Fibroblast of lung (primary cell): ENCODE measurements at regions not wholly inside any gene's neighbourhood (a gene's known extent, or its start where the extent isn't known, plus 50 kb on each side); places are given as distances from the start of the nearest gene placed in this dataset.

Source experiments
- DNase-seq, 2 donors: peaks; one replicate each; pipeline versions ENCODE4 v3.0.0 to v3.0.0-alpha.2; 2010; ENCODE audit warnings: low read depth in 2 of 2
- H2AFZ ChIP-seq: 2 replicates; pipeline ENCODE4 v1.5.1; 2012; ENCODE audit warnings: low read length, control low read depth, inconsistent platforms
- H3K27ac ChIP-seq: 2 replicates; pipeline ENCODE4 v1.5.1; 2011; ENCODE audit warnings: low read length, control low read depth; ENCODE audit not compliant: insufficient read depth
- H3K27me3 ChIP-seq: 2 replicates; pipeline ENCODE4 v1.5.1; 2011; ENCODE audit warnings: mild to moderate bottlenecking, low read length; ENCODE audit not compliant: control insufficient read depth, insufficient read depth
- H3K36me3 ChIP-seq: 2 replicates; pipeline ENCODE4 v1.5.1; 2011; ENCODE audit warnings: low read length; ENCODE audit not compliant: control insufficient read depth, insufficient read depth
- H3K4me1 ChIP-seq: 2 replicates; pipeline ENCODE4 v1.5.1; 2011; ENCODE audit warnings: low read length; ENCODE audit not compliant: control insufficient read depth, insufficient read depth; ENCODE audit errors: extremely low read depth
- H3K4me2 ChIP-seq: 2 replicates; pipeline ENCODE4 v1.5.1; 2011; ENCODE audit warnings: low read length, control low read depth; ENCODE audit not compliant: insufficient read depth; ENCODE audit errors: extremely low read depth
- H3K4me3 ChIP-seq, 4 experiments: fragments of 200-600 bp in 1 of 4; sonication (generic) in 1 of 4; replicated peaks in 1 of 4; 2 replicates each; pipeline ENCODE4 v1.5.1; 2011 to 2016; ENCODE audit warnings: low read length in 4 of 4, low read depth in 3 of 4, mild to moderate bottlenecking in 3 of 4, control low read depth in 2 of 4, inconsistent platforms in 1 of 4, mixed read lengths in 1 of 4; ENCODE audit not compliant: insufficient read depth in 1 of 4; ENCODE audit errors: control extremely low read depth in 1 of 4
- H3K79me2 ChIP-seq: 2 replicates; pipeline ENCODE4 v1.5.1; 2012; ENCODE audit warnings: mild to moderate bottlenecking, low read length, inconsistent platforms; ENCODE audit not compliant: control insufficient read depth, insufficient read depth
- H3K9ac ChIP-seq: 2 replicates; pipeline ENCODE4 v1.5.1; 2011; ENCODE audit warnings: mild to moderate bottlenecking, low read length, control low read depth; ENCODE audit not compliant: insufficient read depth
- H3K9me3 ChIP-seq: 2 replicates; pipeline ENCODE4 v1.5.1; 2012; ENCODE audit warnings: low read depth, low read length; ENCODE audit not compliant: control insufficient read depth, insufficient read depth
- H4K20me1 ChIP-seq: 2 replicates; pipeline ENCODE4 v1.5.1; 2011; ENCODE audit warnings: low read length; ENCODE audit not compliant: control insufficient read depth, insufficient read depth; ENCODE audit errors: extremely low read depth
- EZH2 ChIP-seq: IDR thresholded peaks from 2 replicates; pipeline ENCODE4 v1.5.1; 2012; ENCODE audit warnings: low read length, control low read depth, mild to moderate bottlenecking; ENCODE audit errors: missing control alignments
- TF ChIP-seq, protein P1 (sequence below), 2 donors: IDR thresholded peaks in 1 of 2; conservative IDR thresholded peaks in 1 of 2; 1 replicate in 1 of 2; 2 replicates in 1 of 2; pipeline ENCODE4 v1.5.1; 2011 to 2012; ENCODE audit warnings: low read length in 2 of 2, control low read depth in 1 of 2, inconsistent platforms in 1 of 2, low read depth in 1 of 2, mild to moderate bottlenecking in 1 of 2

DNA sequence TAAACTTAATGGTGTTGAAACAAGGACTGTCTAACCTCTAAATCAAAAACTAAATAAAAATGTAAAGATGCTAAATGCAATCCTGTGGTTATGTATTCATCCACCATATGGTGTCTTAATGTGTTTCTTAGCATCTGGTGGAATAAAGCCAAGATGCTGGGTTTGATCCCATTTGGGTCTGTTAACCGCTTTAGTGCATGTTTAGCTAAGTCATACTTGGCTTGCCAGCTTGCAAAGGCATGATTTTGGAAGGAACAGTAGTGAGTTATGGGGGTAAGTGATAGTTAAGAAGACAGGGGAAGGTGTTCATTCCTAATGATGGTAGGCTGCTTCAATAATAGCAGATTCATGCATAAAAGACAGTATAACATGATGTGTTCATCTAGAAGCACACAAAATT lies 139.0 kb upstream of the SLC27A6 start:
- TF ChIP-seq, protein P1, sequence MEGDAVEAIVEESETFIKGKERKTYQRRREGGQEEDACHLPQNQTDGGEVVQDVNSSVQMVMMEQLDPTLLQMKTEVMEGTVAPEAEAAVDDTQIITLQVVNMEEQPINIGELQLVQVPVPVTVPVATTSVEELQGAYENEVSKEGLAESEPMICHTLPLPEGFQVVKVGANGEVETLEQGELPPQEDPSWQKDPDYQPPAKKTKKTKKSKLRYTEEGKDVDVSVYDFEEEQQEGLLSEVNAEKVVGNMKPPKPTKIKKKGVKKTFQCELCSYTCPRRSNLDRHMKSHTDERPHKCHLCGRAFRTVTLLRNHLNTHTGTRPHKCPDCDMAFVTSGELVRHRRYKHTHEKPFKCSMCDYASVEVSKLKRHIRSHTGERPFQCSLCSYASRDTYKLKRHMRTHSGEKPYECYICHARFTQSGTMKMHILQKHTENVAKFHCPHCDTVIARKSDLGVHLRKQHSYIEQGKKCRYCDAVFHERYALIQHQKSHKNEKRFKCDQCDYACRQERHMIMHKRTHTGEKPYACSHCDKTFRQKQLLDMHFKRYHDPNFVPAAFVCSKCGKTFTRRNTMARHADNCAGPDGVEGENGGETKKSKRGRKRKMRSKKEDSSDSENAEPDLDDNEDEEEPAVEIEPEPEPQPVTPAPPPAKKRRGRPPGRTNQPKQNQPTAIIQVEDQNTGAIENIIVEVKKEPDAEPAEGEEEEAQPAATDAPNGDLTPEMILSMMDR (conservative IDR thresholded peaks at IDR 0.05 in 1 of 2, IDR thresholded peaks at IDR 0.05 in 1 of 2; ENCODE audit: low read depth in 1 of 2, low read length in 2 of 2) = no peak
- TF ChIP-seq EZH2 = no peak
- H3K9ac ChIP-seq = no peak overlapping the region
- H3K27ac ChIP-seq = no peak overlapping the region
- H3K36me3 ChIP-seq = no peaks in the 10 kb centered on the region
- H2AFZ ChIP-seq = no peak overlapping the region
- no peak overlapping the region for H3K4me3 ChIP-seq
- H3K4me2 ChIP-seq = no peak overlapping the region
- H4K20me1 ChIP-seq = no peaks in the 10 kb centered on the region
- H3K79me2 ChIP-seq = no peaks in the 10 kb centered on the region
- no peaks in the 10 kb centered on the region for H3K9me3 ChIP-seq
- peak in 1 of 2 donors; percentile 47 for DNase-seq
- no peaks in the 10 kb centered on the region for H3K27me3 ChIP-seq
- no peaks in the 10 kb centered on the region for H3K4me1 ChIP-seq

DNA sequence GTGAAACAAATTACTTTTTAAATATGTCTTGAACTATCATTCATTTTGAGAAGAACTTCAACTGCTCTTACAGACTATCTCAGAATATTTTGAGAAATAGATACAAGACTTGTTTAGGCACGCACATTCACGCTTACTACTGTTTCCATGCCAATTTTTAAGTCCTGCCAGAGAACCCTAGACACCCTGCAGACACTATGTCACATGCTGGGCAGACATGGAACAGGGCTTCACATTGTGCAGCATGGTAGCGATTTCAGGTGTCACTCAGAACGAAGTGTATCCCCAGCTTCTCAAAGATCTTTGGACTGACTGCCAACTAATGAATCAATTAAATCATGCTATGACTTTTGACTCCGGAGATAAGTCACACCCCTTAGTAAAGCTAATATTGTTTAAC lies 128.7 kb upstream of the SLC27A6 start:
- H3K79me2 ChIP-seq = no peaks in the 10 kb centered on the region
- TF ChIP-seq EZH2 = no peak
- TF ChIP-seq, protein P1 (conservative IDR thresholded peaks at IDR 0.05 in 1 of 2, IDR thresholded peaks at IDR 0.05 in 1 of 2; ENCODE audit: low read depth in 1 of 2, low read length in 2 of 2) = no peak
- no peak for DNase-seq
- no peaks in the 10 kb centered on the region for H3K9me3 ChIP-seq
- H3K27me3 ChIP-seq = no peaks in the 10 kb centered on the region
- no peak overlapping the region for H3K9ac ChIP-seq
- H4K20me1 ChIP-seq = no peaks in the 10 kb centered on the region
- H3K4me1 ChIP-seq = no peaks in the 10 kb centered on the region
- H3K4me3 ChIP-seq = no peak overlapping the region
- H3K36me3 ChIP-seq = no peaks in the 10 kb centered on the region
- no peak overlapping the region for H2AFZ ChIP-seq
- no peak overlapping the region for H3K4me2 ChIP-seq
- no peak overlapping the region for H3K27ac ChIP-seq

DNA sequence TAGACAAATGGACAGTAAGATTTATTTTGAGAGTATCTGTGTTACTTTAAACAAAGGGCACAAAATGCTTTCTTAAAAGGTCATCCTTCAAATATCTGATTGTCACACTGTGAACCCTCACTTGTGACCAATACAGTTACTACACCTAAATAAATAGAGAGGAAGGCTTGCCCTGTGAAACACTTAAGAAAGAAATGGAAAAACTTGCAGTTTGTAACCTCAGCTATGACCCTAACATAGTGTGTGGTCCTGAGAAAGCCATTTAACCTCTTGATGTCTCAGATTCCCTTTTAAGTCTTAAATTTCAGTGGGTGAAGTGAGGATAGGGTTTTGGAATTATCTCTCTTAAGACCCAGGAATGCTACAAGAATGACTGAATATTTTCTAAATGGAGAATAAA lies 126.7 kb upstream of the SLC27A6 start:
- no peak overlapping the region for H3K4me3 ChIP-seq
- no peak overlapping the region for H3K9ac ChIP-seq
- no peaks in the 10 kb centered on the region for H3K27me3 ChIP-seq
- no peaks in the 10 kb centered on the region for H3K79me2 ChIP-seq
- H4K20me1 ChIP-seq = no peaks in the 10 kb centered on the region
- H2AFZ ChIP-seq = no peak overlapping the region
- no peaks in the 10 kb centered on the region for H3K36me3 ChIP-seq
- no peak for DNase-seq
- H3K4me2 ChIP-seq = no peak overlapping the region
- no peak overlapping the region for H3K27ac ChIP-seq
- no peaks in the 10 kb centered on the region for H3K9me3 ChIP-seq
- TF ChIP-seq, protein P1 (conservative IDR thresholded peaks at IDR 0.05 in 1 of 2, IDR thresholded peaks at IDR 0.05 in 1 of 2; ENCODE audit: low read depth in 1 of 2, low read length in 2 of 2) = no peak
- no peak for TF ChIP-seq EZH2
- no peaks in the 10 kb centered on the region for H3K4me1 ChIP-seq
